WTC11 (cell line): ENCODE measurements at regions not wholly inside any gene's neighbourhood (a gene's known extent, or its start where the extent isn't known, plus 50 kb on each side); places are given as distances from the start of the nearest gene placed in this dataset.

Experiments used
- ATAC-seq: fragments of 200-7000 bp; cut with Tn5 transposase; 2 replicates; pipeline ENCODE4 v1.10.0; 2021; ENCODE audit warnings: mild to moderate bottlenecking, moderate library complexity
- CTCF ChIA-PET: fragments of 300-600 bp; sonication (Branson Sonifier 250); formaldehyde crosslinking; loops from one replicate; lab custom pipeline; 2021; ENCODE audit warnings: antibody characterized with exemption; lab: Charles Lee
- POLR2A ChIA-PET: fragments of 350-600 bp; sonication (Branson Sonifier 250); formaldehyde crosslinking; loops from one replicate; lab custom pipeline; 2021; ENCODE audit warnings: antibody characterized with exemption; lab: Charles Lee
- DNase-seq: peaks from one replicate; pipeline ENCODE4 v3.0.0; 2021; ENCODE audit warnings: low spot score
- H3K27ac Mint-ChIP-seq: 2 replicates; pipeline ENCODE4 v1.8.0; 2021; ENCODE audit warnings: mixed read lengths
- H3K27me3 Mint-ChIP-seq: 2 replicates; pipeline ENCODE4 v1.8.0; 2021; ENCODE audit warnings: low read depth, mild to moderate bottlenecking, moderate library complexity, mixed read lengths
- H3K36me3 Mint-ChIP-seq: 2 replicates; pipeline ENCODE4 v1.8.0; 2021; ENCODE audit warnings: mixed read lengths
- H3K4me1 Mint-ChIP-seq: 2 replicates; pipeline ENCODE4 v1.8.0; 2022; ENCODE audit warnings: mixed read lengths
- H3K4me3 Mint-ChIP-seq: 2 replicates; pipeline ENCODE4 v1.8.0; 2021; ENCODE audit warnings: mild to moderate bottlenecking, moderate library complexity, mixed read lengths
- H3K9me3 Mint-ChIP-seq: 2 replicates; pipeline ENCODE4 v1.8.0; 2021; ENCODE audit warnings: mixed read lengths
- ELF4 ChIP-seq: sonication (generic); formaldehyde crosslinking; IDR thresholded peaks from 2 replicates; pipeline ENCODE4 v1.8.1; 2022; ENCODE audit warnings: low read depth, mild to moderate bottlenecking, moderate library complexity, missing genetic modification reagents
- ETV6 ChIP-seq: sonication (generic); formaldehyde crosslinking; IDR thresholded peaks from 2 replicates; pipeline ENCODE4 v1.8.1; 2022; ENCODE audit warnings: mild to moderate bottlenecking, missing genetic modification reagents
- GRHL2 ChIP-seq: fragments of 250-450 bp; sonication (Bioruptor Pico); IDR thresholded peaks from 2 replicates; pipeline ENCODE4 v1.8.0; 2022; ENCODE audit warnings: mild to moderate bottlenecking, moderate library complexity; ENCODE audit not compliant: insufficient replicate concordance, severe bottlenecking
- NFYB ChIP-seq: sonication (generic); formaldehyde crosslinking; conservative IDR thresholded peaks from 2 replicates; pipeline ENCODE4 v1.8.0; 2022; ENCODE audit warnings: low read depth, missing genetic modification reagents
- ZBTB21 ChIP-seq: sonication (generic); formaldehyde crosslinking; IDR thresholded peaks from 2 replicates; pipeline ENCODE4 v1.8.1; 2023; ENCODE audit warnings: mild to moderate bottlenecking, missing genetic modification reagents, borderline replicate concordance
- TF ChIP-seq, protein P1 (sequence below): sonication (generic); formaldehyde crosslinking; IDR thresholded peaks from 2 replicates; pipeline ENCODE4 v1.8.1; 2023; ENCODE audit warnings: mild to moderate bottlenecking, missing genetic modification reagents
- TF ChIP-seq, protein P2 (sequence below): sonication (generic); formaldehyde crosslinking; IDR thresholded peaks from 2 replicates; pipeline ENCODE4 v1.8.0; 2023; ENCODE audit warnings: missing genetic modification reagents, mild to moderate bottlenecking, borderline replicate concordance
- TF ChIP-seq, protein P3 (sequence below): sonication (generic); formaldehyde crosslinking; IDR thresholded peaks from 2 replicates; pipeline ENCODE4 v1.8.0; 2022; ENCODE audit warnings: missing genetic modification reagents
- TF ChIP-seq, protein P4 (sequence below): sonication (generic); formaldehyde crosslinking; IDR thresholded peaks from 2 replicates; pipeline ENCODE4 v1.8.1; 2022; ENCODE audit warnings: mild to moderate bottlenecking, moderate library complexity, missing genetic modification reagents
- TF ChIP-seq, protein P5 (sequence below): sonication (generic); formaldehyde crosslinking; IDR thresholded peaks from 2 replicates; pipeline ENCODE4 v1.8.1; 2023; ENCODE audit warnings: mild to moderate bottlenecking, missing genetic modification reagents, moderate library complexity
- TF ChIP-seq, protein P6 (sequence below): sonication (generic); formaldehyde crosslinking; IDR thresholded peaks from 2 replicates; pipeline ENCODE4 v1.8.0; 2023; ENCODE audit warnings: mild to moderate bottlenecking, missing genetic modification reagents
- TF ChIP-seq, protein P7 (sequence below): sonication (generic); formaldehyde crosslinking; IDR thresholded peaks from 2 replicates; pipeline ENCODE4 v1.8.1; 2023; ENCODE audit warnings: mild to moderate bottlenecking, missing genetic modification reagents, moderate library complexity
- TF ChIP-seq, protein P8 (sequence below): sonication (generic); formaldehyde crosslinking; IDR thresholded peaks from 2 replicates; pipeline ENCODE4 v1.8.1; 2023; ENCODE audit warnings: mild to moderate bottlenecking, missing genetic modification reagents
- TF ChIP-seq, protein P9 (sequence below): sonication (generic); formaldehyde crosslinking; IDR thresholded peaks from 2 replicates; pipeline ENCODE4 v1.8.0; 2022; ENCODE audit warnings: mild to moderate bottlenecking, missing genetic modification reagents
- TF ChIP-seq, protein P10 (sequence below): sonication (generic); formaldehyde crosslinking; IDR thresholded peaks from 2 replicates; pipeline ENCODE4 v1.8.1; 2023; ENCODE audit warnings: mild to moderate bottlenecking, moderate library complexity, missing genetic modification reagents

DNA sequence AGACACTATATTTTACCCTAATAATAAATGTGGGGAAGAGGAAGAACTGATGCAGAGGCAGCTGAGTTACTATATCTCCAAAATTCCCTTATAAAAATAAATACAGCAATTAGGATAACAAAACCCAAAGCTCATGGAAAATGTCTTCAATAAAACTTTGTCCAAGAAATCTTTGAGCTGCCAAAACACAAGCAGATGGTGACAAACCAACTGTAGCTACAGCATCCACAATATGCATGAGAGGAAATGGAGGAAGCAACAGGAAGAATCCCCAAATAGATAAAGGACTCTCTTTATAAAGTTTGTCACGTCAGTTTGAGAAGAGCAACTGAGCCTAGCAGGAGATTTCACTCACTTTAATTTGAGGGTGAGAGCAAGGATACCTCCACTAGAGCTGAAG is 638.2 kb downstream of the IGSF11 start (continued):
- TF ChIP-seq, protein P1, sequence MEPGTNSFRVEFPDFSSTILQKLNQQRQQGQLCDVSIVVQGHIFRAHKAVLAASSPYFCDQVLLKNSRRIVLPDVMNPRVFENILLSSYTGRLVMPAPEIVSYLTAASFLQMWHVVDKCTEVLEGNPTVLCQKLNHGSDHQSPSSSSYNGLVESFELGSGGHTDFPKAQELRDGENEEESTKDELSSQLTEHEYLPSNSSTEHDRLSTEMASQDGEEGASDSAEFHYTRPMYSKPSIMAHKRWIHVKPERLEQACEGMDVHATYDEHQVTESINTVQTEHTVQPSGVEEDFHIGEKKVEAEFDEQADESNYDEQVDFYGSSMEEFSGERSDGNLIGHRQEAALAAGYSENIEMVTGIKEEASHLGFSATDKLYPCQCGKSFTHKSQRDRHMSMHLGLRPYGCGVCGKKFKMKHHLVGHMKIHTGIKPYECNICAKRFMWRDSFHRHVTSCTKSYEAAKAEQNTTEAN = no peak

DNA sequence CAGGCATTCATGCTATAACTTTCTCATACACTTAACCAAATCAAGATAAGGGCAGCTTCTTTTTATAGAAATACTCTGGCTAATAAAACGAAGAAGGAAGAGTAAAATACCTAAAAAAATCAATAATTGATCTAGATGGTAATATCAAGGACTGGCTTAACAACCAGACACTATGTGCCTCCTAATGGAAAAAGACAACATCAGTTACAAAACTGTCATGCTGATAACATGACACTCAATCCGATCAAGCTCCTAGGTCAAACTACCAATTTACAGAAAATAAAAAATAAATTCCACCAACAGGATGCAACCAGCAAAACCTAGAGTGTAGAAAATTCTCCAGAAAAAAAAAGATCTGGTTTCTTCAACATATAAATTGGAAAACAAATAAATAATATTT is 634.6 kb downstream of the IGSF11 start:
- H3K36me3 Mint-ChIP-seq = no peaks in the 10 kb centered on the region
- H3K4me3 Mint-ChIP-seq = no peak overlapping the region
- CTCF ChIA-PET = no interaction called here
- DNase-seq = no peak
- no peaks in the 10 kb centered on the region for H3K9me3 Mint-ChIP-seq
- POLR2A ChIA-PET = no interaction called here
- no peaks in the 10 kb centered on the region for H3K27me3 Mint-ChIP-seq
- no peaks in the 10 kb centered on the region for H3K4me1 Mint-ChIP-seq
- ATAC-seq = no peak
- no peak overlapping the region for H3K27ac Mint-ChIP-seq
- no peak for TF ChIP-seq ELF4 (CRISPR knock-in tag)
- no peak for TF ChIP-seq GRHL2 (CRISPR knock-in tag)
- no peak for TF ChIP-seq NFYB (CRISPR knock-in tag)
- TF ChIP-seq, protein P2, sequence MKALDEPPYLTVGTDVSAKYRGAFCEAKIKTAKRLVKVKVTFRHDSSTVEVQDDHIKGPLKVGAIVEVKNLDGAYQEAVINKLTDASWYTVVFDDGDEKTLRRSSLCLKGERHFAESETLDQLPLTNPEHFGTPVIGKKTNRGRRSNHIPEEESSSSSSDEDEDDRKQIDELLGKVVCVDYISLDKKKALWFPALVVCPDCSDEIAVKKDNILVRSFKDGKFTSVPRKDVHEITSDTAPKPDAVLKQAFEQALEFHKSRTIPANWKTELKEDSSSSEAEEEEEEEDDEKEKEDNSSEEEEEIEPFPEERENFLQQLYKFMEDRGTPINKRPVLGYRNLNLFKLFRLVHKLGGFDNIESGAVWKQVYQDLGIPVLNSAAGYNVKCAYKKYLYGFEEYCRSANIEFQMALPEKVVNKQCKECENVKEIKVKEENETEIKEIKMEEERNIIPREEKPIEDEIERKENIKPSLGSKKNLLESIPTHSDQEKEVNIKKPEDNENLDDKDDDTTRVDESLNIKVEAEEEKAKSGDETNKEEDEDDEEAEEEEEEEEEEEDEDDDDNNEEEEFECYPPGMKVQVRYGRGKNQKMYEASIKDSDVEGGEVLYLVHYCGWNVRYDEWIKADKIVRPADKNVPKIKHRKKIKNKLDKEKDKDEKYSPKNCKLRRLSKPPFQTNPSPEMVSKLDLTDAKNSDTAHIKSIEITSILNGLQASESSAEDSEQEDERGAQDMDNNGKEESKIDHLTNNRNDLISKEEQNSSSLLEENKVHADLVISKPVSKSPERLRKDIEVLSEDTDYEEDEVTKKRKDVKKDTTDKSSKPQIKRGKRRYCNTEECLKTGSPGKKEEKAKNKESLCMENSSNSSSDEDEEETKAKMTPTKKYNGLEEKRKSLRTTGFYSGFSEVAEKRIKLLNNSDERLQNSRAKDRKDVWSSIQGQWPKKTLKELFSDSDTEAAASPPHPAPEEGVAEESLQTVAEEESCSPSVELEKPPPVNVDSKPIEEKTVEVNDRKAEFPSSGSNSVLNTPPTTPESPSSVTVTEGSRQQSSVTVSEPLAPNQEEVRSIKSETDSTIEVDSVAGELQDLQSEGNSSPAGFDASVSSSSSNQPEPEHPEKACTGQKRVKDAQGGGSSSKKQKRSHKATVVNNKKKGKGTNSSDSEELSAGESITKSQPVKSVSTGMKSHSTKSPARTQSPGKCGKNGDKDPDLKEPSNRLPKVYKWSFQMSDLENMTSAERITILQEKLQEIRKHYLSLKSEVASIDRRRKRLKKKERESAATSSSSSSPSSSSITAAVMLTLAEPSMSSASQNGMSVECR (CRISPR knock-in tag) = no peak
- TF ChIP-seq, protein P3, sequence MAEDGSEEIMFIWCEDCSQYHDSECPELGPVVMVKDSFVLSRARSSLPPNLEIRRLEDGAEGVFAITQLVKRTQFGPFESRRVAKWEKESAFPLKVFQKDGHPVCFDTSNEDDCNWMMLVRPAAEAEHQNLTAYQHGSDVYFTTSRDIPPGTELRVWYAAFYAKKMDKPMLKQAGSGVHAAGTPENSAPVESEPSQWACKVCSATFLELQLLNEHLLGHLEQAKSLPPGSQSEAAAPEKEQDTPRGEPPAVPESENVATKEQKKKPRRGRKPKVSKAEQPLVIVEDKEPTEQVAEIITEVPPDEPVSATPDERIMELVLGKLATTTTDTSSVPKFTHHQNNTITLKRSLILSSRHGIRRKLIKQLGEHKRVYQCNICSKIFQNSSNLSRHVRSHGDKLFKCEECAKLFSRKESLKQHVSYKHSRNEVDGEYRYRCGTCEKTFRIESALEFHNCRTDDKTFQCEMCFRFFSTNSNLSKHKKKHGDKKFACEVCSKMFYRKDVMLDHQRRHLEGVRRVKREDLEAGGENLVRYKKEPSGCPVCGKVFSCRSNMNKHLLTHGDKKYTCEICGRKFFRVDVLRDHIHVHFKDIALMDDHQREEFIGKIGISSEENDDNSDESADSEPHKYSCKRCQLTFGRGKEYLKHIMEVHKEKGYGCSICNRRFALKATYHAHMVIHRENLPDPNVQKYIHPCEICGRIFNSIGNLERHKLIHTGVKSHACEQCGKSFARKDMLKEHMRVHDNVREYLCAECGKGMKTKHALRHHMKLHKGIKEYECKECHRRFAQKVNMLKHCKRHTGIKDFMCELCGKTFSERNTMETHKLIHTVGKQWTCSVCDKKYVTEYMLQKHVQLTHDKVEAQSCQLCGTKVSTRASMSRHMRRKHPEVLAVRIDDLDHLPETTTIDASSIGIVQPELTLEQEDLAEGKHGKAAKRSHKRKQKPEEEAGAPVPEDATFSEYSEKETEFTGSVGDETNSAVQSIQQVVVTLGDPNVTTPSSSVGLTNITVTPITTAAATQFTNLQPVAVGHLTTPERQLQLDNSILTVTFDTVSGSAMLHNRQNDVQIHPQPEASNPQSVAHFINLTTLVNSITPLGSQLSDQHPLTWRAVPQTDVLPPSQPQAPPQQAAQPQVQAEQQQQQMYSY (CRISPR knock-in tag) = no peak
- TF ChIP-seq ZBTB21 (CRISPR knock-in tag) = no peak
- TF ChIP-seq, protein P4, sequence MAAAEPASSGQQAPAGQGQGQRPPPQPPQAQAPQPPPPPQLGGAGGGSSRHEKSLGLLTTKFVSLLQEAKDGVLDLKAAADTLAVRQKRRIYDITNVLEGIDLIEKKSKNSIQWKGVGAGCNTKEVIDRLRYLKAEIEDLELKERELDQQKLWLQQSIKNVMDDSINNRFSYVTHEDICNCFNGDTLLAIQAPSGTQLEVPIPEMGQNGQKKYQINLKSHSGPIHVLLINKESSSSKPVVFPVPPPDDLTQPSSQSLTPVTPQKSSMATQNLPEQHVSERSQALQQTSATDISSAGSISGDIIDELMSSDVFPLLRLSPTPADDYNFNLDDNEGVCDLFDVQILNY (CRISPR knock-in tag) = no peak
- TF ChIP-seq, protein P5, sequence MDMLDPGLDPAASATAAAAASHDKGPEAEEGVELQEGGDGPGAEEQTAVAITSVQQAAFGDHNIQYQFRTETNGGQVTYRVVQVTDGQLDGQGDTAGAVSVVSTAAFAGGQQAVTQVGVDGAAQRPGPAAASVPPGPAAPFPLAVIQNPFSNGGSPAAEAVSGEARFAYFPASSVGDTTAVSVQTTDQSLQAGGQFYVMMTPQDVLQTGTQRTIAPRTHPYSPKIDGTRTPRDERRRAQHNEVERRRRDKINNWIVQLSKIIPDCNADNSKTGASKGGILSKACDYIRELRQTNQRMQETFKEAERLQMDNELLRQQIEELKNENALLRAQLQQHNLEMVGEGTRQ = no peak
- TF ChIP-seq, protein P6, sequence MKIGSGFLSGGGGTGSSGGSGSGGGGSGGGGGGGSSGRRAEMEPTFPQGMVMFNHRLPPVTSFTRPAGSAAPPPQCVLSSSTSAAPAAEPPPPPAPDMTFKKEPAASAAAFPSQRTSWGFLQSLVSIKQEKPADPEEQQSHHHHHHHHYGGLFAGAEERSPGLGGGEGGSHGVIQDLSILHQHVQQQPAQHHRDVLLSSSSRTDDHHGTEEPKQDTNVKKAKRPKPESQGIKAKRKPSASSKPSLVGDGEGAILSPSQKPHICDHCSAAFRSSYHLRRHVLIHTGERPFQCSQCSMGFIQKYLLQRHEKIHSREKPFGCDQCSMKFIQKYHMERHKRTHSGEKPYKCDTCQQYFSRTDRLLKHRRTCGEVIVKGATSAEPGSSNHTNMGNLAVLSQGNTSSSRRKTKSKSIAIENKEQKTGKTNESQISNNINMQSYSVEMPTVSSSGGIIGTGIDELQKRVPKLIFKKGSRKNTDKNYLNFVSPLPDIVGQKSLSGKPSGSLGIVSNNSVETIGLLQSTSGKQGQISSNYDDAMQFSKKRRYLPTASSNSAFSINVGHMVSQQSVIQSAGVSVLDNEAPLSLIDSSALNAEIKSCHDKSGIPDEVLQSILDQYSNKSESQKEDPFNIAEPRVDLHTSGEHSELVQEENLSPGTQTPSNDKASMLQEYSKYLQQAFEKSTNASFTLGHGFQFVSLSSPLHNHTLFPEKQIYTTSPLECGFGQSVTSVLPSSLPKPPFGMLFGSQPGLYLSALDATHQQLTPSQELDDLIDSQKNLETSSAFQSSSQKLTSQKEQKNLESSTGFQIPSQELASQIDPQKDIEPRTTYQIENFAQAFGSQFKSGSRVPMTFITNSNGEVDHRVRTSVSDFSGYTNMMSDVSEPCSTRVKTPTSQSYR (CRISPR knock-in tag) = no peak
- TF ChIP-seq, protein P7, sequence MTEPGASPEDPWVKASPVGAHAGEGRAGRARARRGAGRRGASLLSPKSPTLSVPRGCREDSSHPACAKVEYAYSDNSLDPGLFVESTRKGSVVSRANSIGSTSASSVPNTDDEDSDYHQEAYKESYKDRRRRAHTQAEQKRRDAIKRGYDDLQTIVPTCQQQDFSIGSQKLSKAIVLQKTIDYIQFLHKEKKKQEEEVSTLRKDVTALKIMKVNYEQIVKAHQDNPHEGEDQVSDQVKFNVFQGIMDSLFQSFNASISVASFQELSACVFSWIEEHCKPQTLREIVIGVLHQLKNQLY (CRISPR knock-in tag) = no peak
- TF ChIP-seq, protein P8, sequence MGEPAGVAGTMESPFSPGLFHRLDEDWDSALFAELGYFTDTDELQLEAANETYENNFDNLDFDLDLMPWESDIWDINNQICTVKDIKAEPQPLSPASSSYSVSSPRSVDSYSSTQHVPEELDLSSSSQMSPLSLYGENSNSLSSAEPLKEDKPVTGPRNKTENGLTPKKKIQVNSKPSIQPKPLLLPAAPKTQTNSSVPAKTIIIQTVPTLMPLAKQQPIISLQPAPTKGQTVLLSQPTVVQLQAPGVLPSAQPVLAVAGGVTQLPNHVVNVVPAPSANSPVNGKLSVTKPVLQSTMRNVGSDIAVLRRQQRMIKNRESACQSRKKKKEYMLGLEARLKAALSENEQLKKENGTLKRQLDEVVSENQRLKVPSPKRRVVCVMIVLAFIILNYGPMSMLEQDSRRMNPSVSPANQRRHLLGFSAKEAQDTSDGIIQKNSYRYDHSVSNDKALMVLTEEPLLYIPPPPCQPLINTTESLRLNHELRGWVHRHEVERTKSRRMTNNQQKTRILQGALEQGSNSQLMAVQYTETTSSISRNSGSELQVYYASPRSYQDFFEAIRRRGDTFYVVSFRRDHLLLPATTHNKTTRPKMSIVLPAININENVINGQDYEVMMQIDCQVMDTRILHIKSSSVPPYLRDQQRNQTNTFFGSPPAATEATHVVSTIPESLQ (CRISPR knock-in tag) = no peak
- TF ChIP-seq, protein P9, sequence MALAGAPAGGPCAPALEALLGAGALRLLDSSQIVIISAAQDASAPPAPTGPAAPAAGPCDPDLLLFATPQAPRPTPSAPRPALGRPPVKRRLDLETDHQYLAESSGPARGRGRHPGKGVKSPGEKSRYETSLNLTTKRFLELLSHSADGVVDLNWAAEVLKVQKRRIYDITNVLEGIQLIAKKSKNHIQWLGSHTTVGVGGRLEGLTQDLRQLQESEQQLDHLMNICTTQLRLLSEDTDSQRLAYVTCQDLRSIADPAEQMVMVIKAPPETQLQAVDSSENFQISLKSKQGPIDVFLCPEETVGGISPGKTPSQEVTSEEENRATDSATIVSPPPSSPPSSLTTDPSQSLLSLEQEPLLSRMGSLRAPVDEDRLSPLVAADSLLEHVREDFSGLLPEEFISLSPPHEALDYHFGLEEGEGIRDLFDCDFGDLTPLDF (CRISPR knock-in tag) = no peak
- TF ChIP-seq, protein P10, sequence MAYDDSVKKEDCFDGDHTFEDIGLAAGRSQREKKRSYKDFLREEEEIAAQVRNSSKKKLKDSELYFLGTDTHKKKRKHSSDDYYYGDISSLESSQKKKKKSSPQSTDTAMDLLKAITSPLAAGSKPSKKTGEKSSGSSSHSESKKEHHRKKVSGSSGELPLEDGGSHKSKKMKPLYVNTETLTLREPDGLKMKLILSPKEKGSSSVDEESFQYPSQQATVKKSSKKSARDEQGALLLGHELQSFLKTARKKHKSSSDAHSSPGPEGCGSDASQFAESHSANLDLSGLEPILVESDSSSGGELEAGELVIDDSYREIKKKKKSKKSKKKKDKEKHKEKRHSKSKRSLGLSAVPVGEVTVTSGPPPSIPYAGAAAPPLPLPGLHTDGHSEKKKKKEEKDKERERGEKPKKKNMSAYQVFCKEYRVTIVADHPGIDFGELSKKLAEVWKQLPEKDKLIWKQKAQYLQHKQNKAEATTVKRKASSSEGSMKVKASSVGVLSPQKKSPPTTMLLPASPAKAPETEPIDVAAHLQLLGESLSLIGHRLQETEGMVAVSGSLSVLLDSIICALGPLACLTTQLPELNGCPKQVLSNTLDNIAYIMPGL (CRISPR knock-in tag) = no peak
- TF ChIP-seq ETV6 (CRISPR knock-in tag) = no peak
